H1 (cell line): ENCODE measurements at regions not wholly inside any gene's neighbourhood (a gene's known extent, or its start where the extent isn't known, plus 50 kb on each side); places are given as distances from the start of the nearest gene placed in this dataset.

ENCODE experiments used
- BACH1 ChIP-seq: IDR thresholded peaks from 2 replicates; pipeline ENCODE4 v1.6.1; 2012; ENCODE audit warnings: low read length, improper control_type of control experiment
- CTBP2 ChIP-seq: IDR thresholded peaks from 2 replicates; pipeline ENCODE4 v1.7.0; 2011; ENCODE audit warnings: borderline replicate concordance, mild to moderate bottlenecking, moderate library complexity, mixed read lengths, low read length; ENCODE audit not compliant: insufficient read depth, insufficient read length
- HDAC6 ChIP-seq: IDR thresholded peaks from one replicate; pipeline ENCODE4 v1.7.1; 2012; ENCODE audit warnings: low read depth, mild to moderate bottlenecking, inconsistent platforms, low read length, moderate library complexity
- JUN ChIP-seq: IDR thresholded peaks from 2 replicates; pipeline ENCODE4 v1.6.1; 2011; ENCODE audit warnings: low read depth, mild to moderate bottlenecking, improper control_type of control experiment, low read length
- NRF1 ChIP-seq: IDR thresholded peaks from 2 replicates; pipeline ENCODE4 v1.6.1; 2011; ENCODE audit warnings: mild to moderate bottlenecking, low read depth, low read length, improper control_type of control experiment
- PHF8 ChIP-seq: fragments of 200-600 bp; sonication (generic); conservative IDR thresholded peaks from 2 replicates; pipeline ENCODE4 v1.7.1; 2012; ENCODE audit warnings: low read depth, mild to moderate bottlenecking, inconsistent platforms, low read length, moderate library complexity
- RXRA ChIP-seq: IDR thresholded peaks from 2 replicates; pipeline ENCODE4 v1.6.1; 2011; ENCODE audit warnings: low read depth, mild to moderate bottlenecking, low read length, moderate library complexity; ENCODE audit not compliant: insufficient read depth
- SIX5 ChIP-seq: IDR thresholded peaks from 2 replicates; pipeline ENCODE4 v1.6.1; 2011; ENCODE audit warnings: mild to moderate bottlenecking, low read depth, low read length
- USF2 ChIP-seq: IDR thresholded peaks from 2 replicates; pipeline ENCODE4 v1.6.1; 2011; ENCODE audit warnings: low read length, improper control_type of control experiment
- YY1 ChIP-seq: IDR thresholded peaks from 2 replicates; pipeline ENCODE4 v1.6.1; 2011; ENCODE audit warnings: low read depth, mild to moderate bottlenecking, low read length
- TF ChIP-seq, protein P1 (sequence below): IDR thresholded peaks from 2 replicates; pipeline ENCODE4 v1.6.1; 2011; ENCODE audit warnings: low read depth, mild to moderate bottlenecking, low read length; ENCODE audit not compliant: insufficient read depth
- TF ChIP-seq, protein P2 (sequence below), 3 experiments: IDR thresholded peaks; 1 replicate in 2 of 3; 2 replicates in 1 of 3; pipeline versions ENCODE4 v1.5.1 to v1.6.1; 2011; ENCODE audit warnings: low read length in 3 of 3, mild to moderate bottlenecking in 3 of 3, inconsistent platforms in 2 of 3, low read depth in 1 of 3, moderate library complexity in 1 of 3; ENCODE audit not compliant: insufficient read depth in 1 of 3; ENCODE audit errors: control extremely low read depth in 1 of 3

- TF ChIP-seq HDAC6: no peak
- TF ChIP-seq USF2: no peak
- TF ChIP-seq NRF1: no peak
- no peak for TF ChIP-seq BACH1
- TF ChIP-seq PHF8: no peak
- TF ChIP-seq YY1: no peak
- TF ChIP-seq, protein P1, sequence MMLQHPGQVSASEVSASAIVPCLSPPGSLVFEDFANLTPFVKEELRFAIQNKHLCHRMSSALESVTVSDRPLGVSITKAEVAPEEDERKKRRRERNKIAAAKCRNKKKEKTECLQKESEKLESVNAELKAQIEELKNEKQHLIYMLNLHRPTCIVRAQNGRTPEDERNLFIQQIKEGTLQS: no peak
- TF ChIP-seq CTBP2: no peak
- TF ChIP-seq SIX5: no peak
- TF ChIP-seq, protein P2, sequence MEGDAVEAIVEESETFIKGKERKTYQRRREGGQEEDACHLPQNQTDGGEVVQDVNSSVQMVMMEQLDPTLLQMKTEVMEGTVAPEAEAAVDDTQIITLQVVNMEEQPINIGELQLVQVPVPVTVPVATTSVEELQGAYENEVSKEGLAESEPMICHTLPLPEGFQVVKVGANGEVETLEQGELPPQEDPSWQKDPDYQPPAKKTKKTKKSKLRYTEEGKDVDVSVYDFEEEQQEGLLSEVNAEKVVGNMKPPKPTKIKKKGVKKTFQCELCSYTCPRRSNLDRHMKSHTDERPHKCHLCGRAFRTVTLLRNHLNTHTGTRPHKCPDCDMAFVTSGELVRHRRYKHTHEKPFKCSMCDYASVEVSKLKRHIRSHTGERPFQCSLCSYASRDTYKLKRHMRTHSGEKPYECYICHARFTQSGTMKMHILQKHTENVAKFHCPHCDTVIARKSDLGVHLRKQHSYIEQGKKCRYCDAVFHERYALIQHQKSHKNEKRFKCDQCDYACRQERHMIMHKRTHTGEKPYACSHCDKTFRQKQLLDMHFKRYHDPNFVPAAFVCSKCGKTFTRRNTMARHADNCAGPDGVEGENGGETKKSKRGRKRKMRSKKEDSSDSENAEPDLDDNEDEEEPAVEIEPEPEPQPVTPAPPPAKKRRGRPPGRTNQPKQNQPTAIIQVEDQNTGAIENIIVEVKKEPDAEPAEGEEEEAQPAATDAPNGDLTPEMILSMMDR (IDR thresholded peaks at IDR 0.05; ENCODE audit: control extremely low read depth in 1 of 3, insufficient read depth in 1 of 3, low read depth in 1 of 3, low read length in 3 of 3): no peak
- no peak for TF ChIP-seq RXRA
- no peak for TF ChIP-seq JUN
Observed at GRCh38 chr15:96448923-96449322, 118.4 kb downstream of the NR2F2 start (continued).
